HG03045 (cell line): ENCODE measurements at regions not wholly inside any gene's neighbourhood (a gene's known extent, or its start where the extent isn't known, plus 50 kb on each side); places are given as distances from the start of the nearest gene placed in this dataset.
"Not testable (repeated sequence)": the region's sequence is repeated elsewhere in the genome, so short reads cannot be mapped to it uniquely, and the experiment has no call there.

ENCODE experiments used
- ATAC-seq: cut with Tn5 transposase; IDR thresholded peaks from one replicate; pipeline ENCODE4 v1.9.1; 2021; ENCODE audit warnings: mild to moderate bottlenecking, moderate library complexity; ENCODE audit not compliant: unreplicated experiment

DNA sequence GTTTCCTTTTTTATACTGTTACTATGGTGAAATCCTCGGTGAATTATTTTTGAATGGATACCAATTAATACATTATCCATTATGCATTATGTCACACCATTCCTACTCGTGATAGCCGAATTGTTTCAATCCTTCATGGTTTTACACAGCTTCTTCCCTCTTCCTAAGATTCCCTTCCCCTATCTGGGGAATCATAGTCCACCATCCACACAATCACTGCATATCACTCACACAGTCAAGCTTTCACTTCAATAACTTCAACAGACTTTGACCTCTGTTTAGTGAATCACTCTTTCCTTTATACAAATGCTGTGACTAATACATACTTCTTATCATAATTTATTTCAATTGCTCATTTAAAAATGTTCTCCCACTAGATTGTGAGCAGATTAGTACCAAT is 1108.1 kb upstream of the LRRTM1 start:
- no peak for ATAC-seq

DNA sequence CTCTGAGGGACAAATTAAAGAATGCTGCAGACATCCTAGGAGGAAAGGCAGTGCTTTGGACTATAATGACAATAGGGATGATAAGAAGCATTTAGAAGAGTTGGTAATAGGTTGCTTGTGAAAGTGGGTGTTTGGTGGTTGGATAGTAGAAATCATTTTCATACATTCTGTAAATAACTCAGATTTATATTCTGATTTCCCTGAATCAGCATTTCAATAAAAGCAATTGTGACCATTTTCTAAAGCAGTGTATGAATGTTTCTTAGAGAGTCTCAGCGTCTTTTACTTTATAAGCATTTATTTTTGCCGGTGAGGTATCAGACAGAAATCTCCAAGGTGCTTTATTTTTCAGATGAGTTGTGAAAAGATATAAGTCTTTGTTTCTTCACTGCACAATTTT is 1099.0 kb upstream of the LRRTM1 start:
- no peak for ATAC-seq

DNA sequence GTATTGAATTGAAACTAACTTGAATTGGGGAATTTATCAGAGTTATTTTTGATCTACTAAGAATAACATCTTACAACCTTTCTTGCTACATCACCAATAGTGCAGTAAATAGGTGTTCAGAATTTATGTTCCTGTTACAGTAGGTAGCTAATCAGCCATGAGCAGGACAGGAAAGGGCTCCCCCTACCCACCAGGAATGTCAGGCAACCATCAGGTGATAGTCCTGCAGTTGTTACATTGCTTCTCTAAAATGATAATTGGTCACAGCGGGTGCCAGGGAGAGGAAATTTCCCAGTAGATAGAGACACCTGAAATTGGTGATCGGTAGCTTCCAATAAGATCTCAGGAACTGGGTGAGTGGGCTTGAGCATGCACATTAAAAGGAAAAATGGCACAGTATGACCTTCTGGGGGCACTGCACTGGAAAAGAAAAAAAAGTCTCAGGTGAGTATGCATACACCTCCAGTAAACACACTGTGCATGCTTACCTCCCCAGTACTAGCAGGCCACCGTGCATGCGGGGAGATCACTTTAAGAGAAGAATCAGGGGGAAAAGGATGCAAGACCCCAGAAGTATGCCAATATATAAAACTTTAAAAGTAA is 1092.0 kb upstream of the LRRTM1 start:
- no peak for ATAC-seq

DNA sequence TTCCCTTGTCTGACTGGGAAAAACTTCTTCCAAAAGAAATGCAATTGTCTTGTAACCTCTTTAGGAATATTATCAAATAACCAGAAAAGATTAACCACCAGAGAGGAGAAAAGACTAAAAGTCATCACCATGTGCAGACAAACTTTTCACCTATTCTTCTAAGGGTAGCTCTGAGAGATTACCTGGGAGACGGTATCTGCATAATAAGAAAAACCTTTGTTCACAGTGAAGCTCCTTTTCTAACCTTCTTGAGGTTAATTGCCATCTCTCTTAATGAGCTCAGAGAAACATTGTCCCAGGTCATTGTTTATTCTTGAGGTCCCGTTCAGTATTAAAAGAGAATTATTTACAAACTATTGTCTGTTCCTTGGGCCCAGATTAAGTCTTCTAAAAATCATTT is 1091.2 kb upstream of the LRRTM1 start:
- ATAC-seq: no peak

DNA sequence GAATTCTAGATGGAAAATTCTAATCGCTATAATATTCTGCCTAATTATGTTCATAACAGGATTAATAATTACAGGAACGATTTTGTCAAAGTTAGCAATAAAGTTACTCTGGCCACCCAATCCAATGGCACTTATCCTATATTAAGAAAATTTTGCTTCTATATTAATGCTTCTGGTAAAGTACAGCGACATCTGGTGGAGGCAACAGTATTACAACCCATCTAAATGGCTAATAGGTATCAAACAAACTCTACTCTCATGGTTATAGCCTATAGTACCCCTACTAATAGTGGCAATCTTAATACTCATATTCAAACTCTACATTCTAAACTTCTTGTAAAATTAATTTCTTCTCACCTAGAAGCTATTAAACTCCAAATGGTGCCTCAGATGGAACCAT is 1084.7 kb upstream of the LRRTM1 start:
- ATAC-seq: no peak

DNA sequence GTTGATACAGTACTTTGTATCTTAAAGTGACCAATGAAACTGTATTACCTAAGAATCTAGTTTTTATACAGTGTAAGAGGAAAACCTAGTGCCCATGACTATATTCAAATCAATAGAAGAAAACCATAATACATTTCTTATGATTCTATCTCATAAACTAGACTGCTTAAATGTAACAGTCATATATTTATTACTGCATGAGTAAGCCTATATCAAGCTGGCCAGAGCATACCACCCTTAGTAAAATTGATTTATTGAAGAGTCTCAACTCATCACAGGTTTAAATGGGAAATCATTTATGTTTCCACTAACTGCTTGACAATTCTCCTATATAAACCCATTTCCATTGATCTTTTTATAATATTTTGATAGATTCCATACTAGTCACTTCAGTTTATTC is 1059.2 kb upstream of the LRRTM1 start:
- ATAC-seq: no peak

DNA sequence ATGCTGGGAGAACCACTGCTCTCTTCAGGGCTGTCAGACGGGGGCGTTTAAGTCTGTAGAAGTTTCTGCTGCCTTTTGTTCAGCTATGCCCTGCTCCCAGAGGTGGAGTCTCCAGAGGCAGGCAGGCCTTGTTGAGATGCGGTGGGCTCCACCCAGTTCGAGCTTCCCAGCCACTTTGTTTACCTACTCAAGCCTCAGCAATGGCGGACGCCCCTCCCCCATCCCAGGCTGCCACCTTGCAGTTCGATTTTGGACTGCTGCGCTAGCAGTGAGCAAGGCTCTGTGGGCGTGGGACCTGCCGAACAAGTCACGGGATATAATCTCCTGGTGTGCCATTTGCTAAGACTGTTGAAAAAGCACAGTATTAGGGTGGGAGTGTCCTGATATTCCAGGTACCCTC is 1057.9 kb upstream of the LRRTM1 start:
- ATAC-seq: not testable (repeated sequence)

DNA sequence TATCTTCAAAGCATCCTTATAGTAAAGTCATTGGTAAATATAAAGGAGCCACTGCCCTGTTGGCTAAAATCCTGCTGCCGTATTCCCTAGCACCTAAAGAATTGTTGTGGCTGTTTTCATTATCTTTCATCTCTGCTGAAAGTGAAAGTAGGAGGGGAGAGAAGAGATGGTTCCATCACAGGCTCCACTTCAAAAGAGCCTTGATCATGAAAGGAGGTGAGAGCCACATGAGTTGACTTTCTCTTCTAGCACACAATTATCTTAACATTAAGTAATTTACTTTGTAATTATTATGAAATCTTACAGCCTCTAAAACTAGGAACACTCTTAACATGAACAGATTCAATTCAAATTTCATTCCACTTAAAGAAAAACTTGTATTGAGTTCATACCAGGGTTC is 1050.9 kb upstream of the LRRTM1 start:
- ATAC-seq: no peak

DNA sequence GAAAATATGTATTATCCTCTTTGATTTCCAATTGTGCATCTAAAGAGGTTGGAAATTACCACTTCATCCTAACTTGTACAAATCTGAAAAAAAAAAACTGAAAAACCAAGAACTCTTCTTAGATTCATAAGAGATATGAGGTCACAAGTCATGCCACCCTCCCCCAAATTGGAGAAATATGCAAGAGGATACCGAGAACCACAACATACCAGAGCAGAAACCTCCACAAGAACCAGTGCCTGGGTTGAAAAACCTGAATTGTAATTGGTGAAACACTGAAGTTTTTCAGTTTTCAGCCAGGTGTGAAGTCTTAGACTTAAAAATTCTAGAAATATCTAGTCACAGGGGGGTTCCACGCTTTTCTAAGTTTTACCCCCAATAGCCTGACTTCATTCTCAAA is 1029.5 kb upstream of the LRRTM1 start:
- ATAC-seq: no peak

DNA sequence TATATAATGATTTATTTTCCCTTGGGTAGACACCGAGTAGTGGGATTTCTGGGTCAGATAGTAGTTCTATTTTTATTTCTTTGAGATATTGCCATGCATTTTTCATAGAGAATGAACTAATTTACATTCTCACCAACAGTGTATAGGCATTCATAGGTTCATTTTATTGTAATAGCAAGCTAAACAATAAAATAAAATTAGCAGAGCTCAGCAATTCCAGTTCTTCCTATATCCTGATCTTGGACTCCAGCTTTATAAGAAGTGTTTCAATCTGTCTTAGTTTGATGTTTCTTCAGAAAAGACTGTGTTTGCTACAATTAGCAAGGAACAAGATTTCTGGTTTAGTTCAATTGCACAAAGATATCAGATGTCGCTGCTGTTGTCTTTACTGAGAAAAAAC is 1024.4 kb upstream of the LRRTM1 start:
- no peak for ATAC-seq

DNA sequence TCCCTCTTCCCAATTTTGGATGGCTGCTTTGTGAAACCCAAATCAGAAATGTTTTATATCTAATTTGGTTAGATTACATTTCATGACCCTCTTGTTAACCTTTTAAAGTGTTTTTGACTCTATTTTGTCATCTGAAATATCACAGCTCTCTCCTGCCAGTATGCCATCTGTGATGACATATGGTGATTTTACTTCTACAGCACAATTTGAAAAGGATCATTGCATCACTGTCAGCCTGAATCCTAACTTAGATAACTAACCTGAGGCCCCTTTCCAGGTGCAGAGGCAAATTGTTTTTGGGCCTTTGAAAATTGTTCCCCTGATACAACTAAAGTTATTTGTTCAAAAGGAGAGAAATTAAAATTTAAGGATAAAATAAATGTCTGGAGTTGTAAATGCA is 1023.4 kb upstream of the LRRTM1 start:
- no peak for ATAC-seq

DNA sequence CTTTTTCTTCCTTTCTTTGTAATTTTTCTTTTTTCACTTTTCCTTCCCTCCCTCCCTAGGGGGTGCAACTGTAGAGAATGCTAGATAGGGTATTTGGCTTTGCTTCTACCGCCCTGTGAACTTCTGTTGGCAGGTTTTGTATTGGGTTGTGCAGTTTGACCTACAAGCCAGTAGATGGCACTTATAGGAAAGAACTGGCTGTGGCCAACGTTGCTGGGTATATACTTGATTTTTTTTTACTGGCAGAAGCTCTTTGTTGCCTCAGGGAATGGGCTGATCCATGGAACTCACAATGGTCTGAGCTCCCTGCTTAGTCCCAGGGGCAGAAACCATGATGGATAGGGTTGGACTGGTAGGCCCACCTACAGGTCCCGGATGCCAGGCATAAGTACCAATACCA is 1019.5 kb upstream of the LRRTM1 start:
- ATAC-seq: no peak

DNA sequence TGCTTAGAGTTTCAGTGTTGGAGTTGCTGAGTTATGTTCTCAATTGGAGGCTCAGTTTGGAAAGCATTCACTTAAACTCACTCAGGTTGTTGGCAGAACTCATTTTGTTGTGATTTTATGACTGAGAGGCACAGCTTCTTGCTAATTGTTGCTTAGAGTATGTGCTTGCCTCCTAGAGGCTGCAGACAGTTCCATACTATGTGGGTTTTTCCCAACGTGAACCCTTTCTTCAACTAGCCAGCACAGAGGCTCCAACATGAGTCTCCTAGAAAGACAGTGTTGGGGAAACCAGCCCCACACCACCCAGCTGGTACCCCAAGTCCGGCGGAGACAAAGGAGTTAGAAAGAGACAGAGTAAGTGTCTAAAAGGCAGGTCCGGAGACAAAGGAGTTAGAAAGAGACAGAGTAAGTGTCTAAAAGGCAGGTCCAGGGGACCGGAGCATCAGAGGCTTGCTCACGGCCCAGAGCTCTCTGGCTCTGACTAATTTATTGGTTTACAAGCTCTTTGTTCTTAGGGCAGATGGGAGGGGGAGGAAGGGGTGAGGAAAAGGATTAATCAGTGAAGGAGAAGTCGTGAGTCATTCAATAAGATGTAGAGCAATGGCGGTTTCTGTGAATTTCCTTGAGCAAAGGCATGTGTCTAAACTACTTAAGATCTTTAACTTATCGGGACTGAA is 999.7 kb upstream of the LRRTM1 start:
- no peak for ATAC-seq

DNA sequence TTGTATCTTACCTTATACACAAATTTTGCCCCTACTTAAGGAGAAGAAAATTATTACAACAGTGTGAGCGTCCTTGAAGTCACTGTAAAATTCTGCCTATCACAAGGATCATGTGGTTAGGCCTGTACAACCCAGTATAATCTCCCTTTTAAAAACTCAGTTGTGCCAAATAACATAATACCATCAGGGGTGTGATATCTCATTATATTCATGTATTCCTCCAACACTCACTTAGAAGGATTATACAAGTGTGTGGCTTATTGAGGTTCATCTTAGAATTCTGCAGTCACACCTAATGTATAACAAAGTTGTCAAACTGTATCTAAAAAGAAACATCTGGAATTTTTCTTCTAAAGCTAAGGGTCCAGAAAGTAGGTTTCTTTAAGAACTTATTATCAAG is 998.8 kb upstream of the LRRTM1 start:
- ATAC-seq: no peak

DNA sequence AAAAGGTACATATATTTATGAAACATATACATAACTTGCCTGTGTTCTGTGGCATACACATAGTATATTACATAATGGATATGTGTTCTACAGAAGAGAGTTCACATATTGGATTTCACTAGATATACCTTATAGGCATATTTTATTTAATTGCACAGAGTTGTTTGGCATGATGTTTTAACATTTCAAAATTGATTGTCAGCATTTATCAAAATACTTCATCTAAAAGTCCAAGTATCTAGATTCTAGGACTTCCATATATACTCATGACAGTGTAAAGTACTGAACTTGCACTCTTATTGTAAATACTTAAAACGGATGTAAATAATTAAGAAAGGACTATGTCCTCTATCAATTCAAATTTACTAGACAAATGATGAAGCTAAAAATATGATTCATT is 995.3 kb upstream of the LRRTM1 start:
- no peak for ATAC-seq

DNA sequence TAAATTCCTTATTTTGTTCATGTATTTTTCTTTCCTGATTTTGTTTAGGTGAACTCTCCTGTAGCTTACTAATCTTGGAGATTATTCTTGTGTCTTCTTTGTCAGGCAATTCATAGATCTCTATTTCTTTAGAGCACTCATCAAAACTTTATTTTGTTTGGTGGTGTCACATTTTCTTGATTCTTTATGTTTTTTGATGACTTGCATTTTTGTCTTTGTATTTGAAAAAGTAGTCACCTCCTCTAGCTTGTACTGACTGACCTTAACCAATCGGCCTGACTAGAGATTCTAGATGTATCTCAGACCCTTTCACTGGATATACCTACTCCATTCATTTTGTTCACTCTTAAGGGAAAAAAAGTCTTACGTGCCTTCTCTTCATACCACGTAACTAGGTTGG is 986.3 kb upstream of the LRRTM1 start:
- ATAC-seq: no peak

DNA sequence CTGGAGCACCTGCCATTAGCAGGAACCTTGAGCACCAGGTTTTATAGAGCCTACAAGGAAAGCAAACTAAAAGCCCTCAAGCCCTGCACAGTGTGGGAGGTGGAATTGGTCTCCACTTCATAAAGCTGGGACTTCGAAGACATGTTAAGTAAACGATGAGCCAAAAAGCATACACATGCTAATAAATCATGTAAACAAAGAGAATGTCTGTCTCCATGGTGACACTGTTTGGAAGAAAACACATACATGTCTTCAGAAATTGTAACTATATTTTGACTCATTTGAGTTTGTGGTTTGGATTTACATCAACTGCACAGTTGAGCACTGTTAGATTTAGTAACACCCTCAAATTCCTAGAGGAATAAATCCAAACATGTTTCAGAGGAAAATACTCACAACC is 978.5 kb upstream of the LRRTM1 start:
- no peak for ATAC-seq

DNA sequence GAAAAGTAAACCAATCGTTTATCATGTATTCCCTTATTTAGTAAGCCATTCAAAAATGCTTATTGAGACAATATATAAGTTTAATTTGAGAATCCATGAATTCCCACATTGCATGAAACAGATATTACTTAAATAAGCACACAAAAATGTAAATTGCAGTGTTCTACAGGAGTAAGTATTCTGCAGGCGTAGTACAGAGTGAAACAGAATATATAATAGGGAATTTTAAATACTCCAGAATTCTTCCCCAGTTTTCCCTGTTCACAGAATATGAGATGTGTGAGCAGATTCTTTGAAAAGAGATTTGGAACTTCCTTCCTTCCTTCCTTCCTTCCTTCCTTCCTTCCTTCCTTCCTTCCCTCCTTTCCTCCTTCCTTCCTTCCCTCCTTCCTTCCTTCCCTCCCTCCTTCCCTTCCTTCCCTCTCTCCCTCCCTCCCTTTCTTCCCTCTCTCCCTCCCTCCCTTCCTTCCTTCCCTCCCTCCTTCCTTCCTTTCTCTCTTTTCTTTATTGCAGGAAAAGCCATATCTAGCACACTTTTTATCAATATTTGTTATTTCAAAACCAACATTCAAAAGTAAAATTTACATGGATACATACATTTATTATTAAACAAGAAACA is 977.7 kb upstream of the LRRTM1 start:
- no peak for ATAC-seq

DNA sequence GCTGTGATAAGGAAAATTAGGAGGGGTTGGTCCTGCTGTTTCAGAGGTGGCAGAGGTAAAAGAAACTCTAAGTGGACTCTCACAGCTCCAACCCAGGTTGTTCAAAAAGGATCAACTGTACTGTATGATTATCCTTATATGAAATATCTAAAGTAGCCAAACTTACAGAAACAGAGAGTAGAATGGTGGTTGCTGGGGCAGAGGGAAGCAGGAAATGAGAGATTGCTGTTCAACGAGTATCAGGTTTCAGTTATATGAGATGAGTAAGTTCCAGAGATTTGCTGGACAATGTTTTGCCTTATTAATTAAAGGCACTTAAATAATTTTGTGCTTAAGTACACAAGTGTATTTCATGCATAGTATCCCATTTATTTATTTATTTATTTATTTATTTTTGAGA is 972.0 kb upstream of the LRRTM1 start:
- no peak for ATAC-seq

DNA sequence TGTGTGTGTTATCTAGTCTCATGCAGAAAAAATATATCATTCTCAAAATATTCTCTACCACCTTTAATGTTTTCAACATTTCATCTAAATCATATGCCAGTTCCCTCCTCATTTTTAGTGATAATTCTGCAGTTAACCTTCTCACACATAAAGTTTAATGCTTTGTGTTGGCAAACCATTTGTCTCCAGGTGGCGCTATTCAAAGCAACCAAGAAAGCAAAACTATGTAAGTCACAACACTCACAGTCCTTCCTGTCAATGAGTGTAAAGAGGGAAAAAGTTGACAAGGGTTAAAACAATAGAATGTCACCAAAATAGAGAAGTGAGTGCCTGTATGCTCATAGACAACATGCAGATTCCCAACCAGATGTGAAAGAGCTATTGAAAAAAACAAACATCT is 961.6 kb upstream of the LRRTM1 start:
- ATAC-seq: no peak

DNA sequence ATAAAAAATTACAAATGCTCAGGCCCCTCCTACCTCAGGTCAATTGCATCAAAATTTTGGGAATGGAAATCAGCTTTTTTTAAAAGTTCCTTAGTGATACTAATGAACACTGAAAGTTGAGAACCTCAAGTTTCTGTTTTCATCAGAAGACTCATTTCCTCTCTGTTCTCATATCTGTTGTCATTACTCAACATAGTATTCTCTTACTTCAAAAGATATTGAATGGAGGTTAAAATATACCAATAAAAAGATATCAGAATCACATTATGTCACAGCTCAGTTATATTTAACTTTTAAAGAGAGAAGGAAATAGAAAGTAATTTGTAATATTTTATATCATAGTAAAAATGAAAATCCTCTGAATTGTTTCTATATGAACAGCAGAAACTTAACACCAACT is 959.4 kb upstream of the LRRTM1 start:
- no peak for ATAC-seq

DNA sequence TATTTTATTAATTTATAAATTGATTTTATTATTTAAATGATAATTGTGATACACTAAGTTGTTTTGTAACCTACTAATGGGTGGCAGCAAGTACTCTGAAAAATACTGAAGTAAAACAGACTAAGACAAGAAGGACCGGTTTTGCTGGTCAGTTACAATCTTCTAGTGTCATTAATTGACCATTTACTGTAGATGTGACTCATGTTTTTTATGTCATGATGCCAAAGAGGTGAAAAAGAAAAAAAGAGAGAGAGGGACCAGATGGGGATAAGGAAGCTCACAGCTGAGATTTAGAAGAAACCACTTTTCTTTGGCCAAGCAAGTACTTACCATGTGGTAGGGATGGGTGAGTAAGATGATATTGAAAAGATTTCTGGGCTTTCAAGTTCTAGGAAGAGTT is 955.8 kb upstream of the LRRTM1 start:
- no peak for ATAC-seq

DNA sequence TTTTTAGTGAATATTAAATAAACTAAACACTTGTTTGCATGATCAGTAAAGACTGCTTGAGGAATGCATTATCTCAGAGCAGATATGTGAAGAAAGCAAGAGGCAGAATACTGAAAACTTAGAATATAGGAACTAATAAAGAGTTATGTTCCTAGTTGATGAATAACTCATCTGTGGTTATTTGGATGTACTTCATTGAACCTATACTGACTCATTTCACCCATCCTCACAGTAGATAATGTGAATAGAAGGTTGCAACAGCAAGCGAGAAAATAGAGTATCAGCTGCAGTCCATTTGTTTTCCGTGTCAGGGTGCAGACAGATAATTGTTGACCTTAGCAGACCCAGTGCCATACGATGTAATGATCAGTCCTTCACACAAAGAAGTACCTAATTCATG is 945.7 kb upstream of the LRRTM1 start:
- no peak for ATAC-seq
